GM21723 (cell line): ENCODE measurements at regions not wholly inside any gene's neighbourhood (a gene's known extent, or its start where the extent isn't known, plus 50 kb on each side); places are given as distances from the start of the nearest gene placed in this dataset.

Experiments
- ATAC-seq: cut with Tn5 transposase; IDR thresholded peaks from one replicate; pipeline ENCODE4 v1.9.1; 2021; ENCODE audit warnings: mild to moderate bottlenecking, moderate library complexity; ENCODE audit not compliant: unreplicated experiment

DNA sequence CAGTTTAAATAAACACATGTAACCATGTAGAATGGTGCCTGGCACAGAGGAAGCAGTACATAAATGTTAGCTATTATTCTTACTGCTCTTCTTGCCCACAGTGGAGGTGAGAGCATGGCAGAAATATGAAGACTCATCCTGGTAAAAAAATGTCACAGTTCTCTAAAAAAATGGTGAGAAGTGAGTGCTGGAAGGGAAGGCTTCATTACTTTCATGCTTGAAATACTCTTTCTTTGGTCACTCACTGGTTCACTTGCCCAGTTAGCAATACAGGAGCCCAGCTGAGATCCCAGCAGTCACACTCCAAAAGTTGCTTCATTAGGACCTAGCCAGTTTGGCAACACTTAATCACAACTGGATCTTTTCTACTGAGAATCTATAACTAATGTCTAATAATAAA lies 1017.2 kb downstream of the TUSC7 start:
- no peak for ATAC-seq

DNA sequence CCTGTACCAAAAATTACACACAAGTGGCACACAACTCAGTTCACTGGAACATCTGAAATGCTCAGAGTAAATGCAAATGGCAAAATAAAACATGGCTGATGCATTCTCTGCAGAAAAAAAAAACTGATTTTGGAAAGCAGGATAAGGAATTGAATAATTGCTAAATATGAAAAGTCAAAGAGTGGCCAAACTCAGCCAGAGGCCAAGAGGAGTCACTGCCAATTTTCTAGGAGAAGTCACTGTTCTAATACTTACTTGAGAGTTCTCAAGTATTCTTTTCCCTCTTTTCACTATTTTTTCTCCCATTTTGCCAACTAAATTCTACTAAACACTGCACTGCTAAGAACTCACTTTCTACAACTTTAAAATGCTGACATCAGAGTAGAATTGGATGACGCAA lies 1018.6 kb downstream of the TUSC7 start:
- ATAC-seq = no peak

DNA sequence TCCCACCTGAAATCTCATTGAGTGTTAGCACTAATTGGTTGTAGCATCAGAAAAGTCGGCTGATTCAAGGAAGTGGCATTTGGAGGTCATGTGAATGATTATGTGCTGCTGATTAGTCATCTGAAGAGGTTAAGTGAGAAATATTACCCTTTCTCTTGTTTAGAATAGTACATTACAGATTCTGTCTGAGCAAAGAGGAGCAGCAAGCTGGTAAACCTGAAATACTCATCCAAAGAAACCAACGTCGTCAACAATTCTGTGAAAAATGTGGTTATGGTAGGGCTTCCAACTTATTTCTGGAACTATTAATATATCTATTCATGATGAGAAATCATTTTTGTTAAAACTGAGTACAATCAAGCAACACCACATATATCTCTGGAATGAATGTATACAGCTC lies 1024.9 kb downstream of the TUSC7 start:
- ATAC-seq = no peak

DNA sequence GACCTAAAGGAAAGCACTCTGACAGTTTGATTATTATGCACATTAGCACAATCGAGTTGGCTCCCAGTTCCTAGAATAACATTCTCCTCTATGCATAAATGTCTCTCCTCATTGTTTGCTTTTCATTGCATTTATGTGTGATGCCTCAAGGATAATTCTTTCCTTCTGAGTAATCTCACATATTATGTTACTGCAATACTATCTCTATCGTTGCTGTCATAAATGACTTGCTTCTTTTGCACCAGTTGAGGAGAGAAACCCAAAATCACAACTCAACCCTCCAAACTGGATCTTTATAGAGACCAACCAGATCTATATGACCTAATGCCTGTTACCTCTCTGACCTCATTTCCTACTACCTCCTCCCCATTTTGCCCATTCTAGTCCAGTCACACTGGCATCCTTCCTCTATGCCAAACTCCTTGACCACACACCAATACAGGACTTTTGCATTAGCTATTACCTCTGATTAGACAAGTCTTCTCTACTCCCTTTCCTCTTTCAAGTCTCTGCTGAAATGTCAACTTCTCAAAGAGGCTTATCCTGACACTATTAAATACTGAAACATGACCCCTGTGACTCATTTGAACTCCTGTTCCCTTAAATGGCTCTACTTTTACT lies 1026.0 kb downstream of the TUSC7 start:
- ATAC-seq = no peak

DNA sequence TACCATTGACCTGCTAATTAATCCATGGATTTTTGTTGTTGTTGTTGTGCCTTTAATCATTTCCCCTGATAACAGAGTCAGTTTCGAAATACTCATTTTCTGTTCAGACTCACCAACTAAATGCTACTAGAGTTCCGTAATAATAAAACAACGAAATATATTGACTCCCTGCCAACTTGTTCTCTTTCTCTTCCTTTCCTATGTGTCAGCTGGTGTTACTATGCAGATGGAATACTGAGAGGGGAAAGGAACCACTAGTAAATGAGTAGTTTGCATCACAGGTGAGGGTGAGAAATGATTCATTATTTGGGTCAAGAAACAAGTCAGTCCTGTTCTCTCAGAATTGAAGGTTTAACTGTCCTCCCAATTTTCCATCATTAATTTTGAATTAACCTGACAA lies 1027.3 kb downstream of the TUSC7 start:
- no peak for ATAC-seq

DNA sequence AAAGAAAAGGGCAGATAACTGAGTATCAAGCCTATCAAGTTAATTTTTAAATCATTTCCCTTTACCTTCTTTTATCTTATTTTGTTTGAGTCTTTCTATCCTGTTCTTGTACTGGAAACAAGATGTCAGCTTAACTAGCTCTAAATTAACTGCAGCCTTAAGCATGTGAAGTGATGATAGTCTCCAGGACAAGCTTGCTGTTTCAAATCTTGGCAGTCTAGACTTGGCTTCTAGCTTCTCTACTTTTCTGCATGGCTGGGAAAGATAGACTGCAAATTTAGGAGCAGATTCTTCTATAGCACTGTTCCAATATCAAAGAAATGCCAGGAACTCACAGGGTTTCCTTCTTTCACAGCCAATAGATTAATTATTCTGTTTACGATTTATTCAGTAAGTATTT lies 1034.4 kb downstream of the TUSC7 start:
- no peak for ATAC-seq

DNA sequence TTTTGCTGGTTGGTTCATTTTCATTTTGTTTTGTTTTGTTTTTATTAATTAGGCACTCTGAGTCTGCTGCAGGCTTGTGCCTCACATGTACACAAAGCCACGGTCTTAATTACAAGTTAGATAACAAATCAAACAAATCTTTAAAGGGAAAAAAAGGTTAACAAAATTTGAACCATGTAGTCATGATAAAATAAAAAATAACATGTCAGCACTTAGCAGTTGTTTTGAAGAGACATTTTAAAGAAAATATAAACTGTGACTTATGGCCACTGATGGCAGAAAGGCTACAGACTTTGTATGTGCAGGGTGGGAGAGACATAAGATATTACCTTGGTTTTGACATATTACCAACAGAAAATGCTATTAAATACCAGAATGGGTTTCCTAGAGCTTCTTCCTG lies 1035.4 kb downstream of the TUSC7 start:
- no peak for ATAC-seq

- ATAC-seq = no peak
Measured at GRCh38 chr3:117745516-117745915, 1035.9 kb downstream of the TUSC7 start.

DNA sequence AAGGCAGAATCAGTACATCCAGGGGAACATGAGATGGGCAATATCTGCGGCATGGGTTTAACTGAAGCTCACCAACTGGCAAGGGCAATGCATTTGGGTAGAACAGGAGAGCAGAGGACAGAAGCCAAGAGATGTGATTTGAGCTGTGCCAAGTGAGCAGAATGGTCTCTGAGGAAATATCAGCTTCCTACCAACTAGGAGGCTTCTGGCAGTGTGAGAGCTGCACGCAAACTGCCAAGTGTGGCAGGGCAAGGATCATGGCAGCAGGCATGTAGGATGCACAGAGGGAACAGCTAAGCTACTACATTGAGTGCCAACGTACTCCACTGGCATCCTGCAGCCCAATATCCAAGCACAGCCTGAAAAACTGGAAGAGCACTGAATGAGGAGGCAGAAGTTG lies 1036.5 kb downstream of the TUSC7 start:
- ATAC-seq = no peak

GRCh38 chr3:117748131-117748530 lies 1038.6 kb downstream of the TUSC7 start:
- no peak for ATAC-seq

DNA sequence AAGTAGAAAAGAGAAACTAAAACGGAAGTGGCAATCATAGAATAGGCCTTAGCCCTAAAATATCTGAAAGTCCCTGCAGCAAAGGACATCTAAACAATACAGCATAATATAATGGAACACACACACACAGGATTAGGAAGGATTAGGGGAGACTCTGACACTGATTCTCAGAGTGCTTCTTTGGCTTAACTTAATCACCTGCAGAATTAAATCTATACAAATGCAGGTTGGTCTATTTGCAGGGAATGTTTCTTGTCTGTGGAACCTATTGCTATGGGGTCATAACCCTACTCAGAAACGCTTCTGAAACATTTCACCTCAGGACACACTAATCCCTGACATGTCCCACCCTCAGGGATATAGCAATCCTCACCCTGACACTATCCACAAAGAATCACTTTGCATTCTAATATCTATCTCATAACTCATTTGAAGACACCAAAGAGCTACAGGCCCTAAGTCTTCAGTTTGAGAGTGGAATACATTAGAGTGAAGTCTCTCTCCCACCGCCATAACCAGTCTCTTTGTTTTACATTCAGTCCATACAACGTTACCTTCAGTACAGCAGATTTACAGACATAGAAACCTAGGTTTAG lies 1041.2 kb downstream of the TUSC7 start:
- no peak for ATAC-seq

DNA sequence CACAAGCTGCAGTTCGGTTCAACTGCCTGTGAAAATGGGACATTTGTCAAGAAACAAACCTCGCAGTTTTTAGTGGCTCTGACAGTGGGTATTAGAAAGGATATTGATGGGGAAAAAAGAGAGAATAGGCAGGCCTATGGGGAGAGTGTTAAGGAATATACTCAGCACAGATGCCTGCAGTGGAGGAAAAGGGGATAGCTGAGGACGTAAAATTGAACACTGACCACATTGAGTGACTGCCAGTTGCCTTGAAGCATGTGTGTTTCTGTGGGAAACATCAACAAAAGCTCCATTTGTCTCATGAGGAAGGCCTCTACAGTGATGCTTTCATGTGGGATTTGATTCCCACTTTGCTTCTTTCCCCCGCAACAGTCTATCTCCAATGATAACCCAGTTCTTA lies 1042.1 kb downstream of the TUSC7 start:
- no peak for ATAC-seq

DNA sequence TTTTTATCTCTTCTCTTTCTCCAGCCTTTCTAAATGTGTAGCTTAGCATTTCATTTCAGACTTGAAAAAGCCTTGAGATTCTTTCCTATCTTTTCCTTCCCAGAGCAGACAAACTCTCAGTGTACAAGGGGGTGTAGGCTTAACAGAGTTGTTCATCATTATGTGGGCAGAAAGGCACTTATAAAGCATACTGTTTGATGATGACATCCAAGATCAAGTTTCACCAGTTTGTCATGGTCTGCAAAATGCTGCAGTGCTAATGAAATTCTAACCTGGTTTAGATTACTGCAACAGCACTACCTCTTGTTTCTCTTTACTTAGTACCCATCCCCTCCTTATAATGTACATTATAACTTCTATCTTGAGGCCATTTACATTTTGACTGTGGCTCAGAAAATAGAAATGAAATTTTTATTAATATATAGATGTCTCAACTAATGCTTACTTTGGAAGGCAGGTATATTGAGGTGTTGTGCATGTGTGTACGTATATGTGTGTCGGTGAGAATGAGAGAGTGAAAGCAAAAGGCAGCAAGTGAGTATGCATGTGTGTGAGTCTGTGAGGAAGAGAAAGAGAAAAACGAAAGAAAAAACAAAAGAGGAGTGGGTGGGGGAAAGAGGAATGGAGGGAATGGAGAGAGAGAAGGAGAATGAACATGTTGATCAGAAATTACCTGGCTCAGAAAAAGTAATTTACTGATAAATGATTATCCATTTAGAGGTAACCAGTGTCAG lies 1043.6 kb downstream of the TUSC7 start:
- no peak for ATAC-seq

- ATAC-seq = no peak
Measured at GRCh38 chr3:117754058-117754457, 1044.5 kb downstream of the TUSC7 start.

DNA sequence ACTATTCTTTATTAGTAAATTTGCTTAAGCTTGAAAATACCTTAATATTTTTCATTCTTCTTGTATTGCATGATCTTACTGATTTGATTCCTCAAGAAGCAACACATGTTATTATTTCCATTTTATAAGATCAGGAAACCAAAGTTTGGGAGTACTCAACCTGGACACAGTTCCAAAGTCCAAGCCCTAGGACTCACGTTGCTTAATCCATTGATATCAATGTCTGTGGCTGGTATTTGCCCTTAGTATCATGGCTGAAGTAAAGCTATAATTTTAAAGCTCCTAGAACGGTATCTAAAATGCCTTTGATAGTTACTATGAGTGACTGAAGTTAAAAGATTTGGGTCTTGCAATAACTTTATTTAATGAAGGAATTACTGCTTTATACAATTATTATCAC lies 1045.3 kb downstream of the TUSC7 start:
- ATAC-seq = no peak

GRCh38 chr3:117756563-117756962 lies 1047.0 kb downstream of the TUSC7 start:
- no peak for ATAC-seq

DNA sequence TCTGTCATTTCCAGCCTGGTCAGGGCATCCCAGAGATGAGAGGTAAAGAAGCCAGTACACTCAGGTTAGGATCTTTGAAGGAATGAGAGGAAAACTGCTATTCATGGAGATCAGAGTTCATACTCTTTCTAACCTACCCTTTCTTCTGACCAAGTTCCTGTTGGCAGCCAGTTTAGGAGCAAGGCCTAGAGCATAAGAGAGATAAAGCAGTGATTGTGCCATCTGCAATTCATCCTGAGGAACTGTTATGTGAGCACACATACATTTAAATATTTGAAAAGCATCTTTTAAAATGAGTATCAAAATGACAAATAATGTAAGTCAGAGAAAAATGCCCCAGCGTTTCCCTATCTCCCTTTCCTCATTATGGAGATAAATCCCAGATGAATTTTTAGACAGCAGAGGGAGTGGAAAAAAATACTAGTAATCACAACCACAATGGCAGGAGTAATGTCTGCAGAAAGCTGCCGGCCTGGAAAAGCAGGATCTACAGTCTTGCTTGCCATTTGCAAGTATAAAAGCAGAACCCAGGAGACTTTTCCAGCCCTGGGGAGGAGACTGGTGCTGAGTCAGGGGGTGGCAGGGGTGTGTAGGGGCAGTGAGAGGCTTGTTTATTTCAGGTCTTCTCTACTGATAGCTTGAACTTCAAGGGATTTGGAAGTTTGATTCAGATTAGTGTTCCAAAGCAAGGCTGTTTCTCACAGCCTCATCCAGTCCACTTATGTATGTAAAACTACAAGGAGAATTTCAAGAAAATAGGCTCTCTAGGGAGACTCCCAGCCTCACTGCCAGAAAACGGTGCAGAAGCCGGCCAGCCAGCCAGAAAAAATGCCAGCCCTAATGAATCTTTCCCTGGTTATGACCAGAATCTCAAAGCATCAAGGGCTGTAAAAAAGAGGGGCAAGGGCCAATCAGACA lies 1052.4 kb downstream of the TUSC7 start:
- no peak for ATAC-seq

DNA sequence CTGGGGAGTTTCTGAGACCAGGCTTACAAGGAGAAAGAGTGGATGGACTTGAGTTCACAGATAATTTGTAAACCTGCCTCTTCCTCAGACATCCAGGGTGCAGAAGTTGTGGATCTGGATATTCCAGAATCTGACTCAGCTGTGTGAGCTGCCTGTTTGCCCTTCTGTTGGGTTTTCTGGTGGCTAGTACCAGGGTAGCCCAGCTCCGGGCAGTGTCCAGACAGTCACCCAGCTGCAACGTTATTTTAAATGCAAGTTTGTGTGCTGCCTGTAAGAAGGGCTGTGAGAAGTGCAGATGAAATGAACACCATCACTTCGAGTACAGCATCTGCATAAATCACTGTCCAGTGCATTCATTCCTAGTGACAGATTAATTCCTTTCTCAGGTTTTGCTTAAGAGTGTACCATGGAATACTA lies 1053.0 kb downstream of the TUSC7 start:
- ATAC-seq = no peak

DNA sequence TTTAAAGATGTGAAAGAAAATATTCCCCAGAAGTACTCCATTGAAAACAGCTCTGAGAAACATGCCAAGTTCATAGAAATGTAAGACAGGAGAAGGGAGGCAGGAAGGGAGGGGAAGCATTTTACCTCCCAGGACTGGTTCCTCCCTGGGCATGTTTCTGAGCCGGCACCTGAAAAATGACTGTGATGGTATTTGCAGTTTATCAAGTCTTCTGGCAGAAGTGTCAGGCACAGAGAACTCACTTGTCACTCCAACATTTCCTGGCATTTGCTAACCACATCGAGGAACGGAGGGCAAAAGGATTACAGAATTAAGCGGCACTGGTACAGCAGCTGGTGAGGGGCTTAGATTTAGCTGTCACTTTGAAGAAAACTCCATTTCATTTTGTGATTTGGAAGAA lies 1054.0 kb downstream of the TUSC7 start:
- no peak for ATAC-seq

DNA sequence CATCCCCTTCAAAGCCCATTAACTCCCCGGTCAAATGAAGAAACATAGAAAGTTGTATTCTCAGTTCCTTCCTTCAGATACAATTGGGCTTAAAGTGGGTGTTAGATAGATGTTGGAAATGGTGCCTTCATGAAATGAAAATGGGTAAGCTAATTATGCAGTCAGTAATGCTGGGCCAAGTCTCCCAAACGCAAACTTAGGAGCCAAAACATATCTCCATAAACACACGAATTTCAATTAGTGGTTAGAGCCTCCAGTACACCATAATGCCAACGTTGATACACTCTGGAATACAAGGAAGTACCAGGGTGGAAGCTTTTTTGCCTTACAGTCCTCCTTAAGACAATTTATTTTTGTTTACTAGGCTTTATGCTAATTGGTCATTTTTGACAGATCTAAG lies 1059.0 kb downstream of the TUSC7 start:
- no peak for ATAC-seq

GRCh38 chr3:117774130-117774529 lies 1064.6 kb downstream of the TUSC7 start:
- no peak for ATAC-seq
